Adipocyte (in vitro differentiated cells): ENCODE measurements at regions not wholly inside any gene's neighbourhood (a gene's known extent, or its start where the extent isn't known, plus 50 kb on each side); places are given as distances from the start of the nearest gene placed in this dataset.
A peak's percentile ranks its signal among the peaks of the same experiment; 100 is the strongest.
"Not testable (repeated sequence)": the region's sequence is repeated elsewhere in the genome, so short reads cannot be mapped to it uniquely, and the experiment has no call there.

Experiments used
- DNase-seq: peaks from one replicate; pipeline ENCODE4 v3.0.0-alpha.2; 2015; ENCODE audit warnings: low read depth
- H3K27me3 ChIP-seq: replicated peaks from 2 replicates; pipeline ENCODE4 v1.7.0; 2013; ENCODE audit warnings: mild to moderate bottlenecking, low read length, moderate library complexity; ENCODE audit not compliant: control insufficient read depth, insufficient read depth
- H3K36me3 ChIP-seq: 2 replicates; pipeline ENCODE4 v1.7.0; 2013; ENCODE audit warnings: low read length, mild to moderate bottlenecking, moderate library complexity; ENCODE audit not compliant: control insufficient read depth, insufficient read depth, severe bottlenecking
- H3K4me1 ChIP-seq: 2 replicates; pipeline ENCODE4 v1.7.0; 2013; ENCODE audit warnings: mild to moderate bottlenecking, low read length, moderate library complexity; ENCODE audit not compliant: control insufficient read depth, insufficient read depth
- H3K4me3 ChIP-seq: 2 replicates; pipeline ENCODE4 v1.7.0; 2013; ENCODE audit warnings: mild to moderate bottlenecking, low read length, moderate library complexity
- H3K9ac ChIP-seq: 2 replicates; pipeline ENCODE4 v1.7.0; 2013; ENCODE audit warnings: mild to moderate bottlenecking, low read length, moderate library complexity
- H3K9me3 ChIP-seq: 2 replicates; pipeline ENCODE4 v1.7.0; 2013; ENCODE audit warnings: mild to moderate bottlenecking, low read length, moderate library complexity; ENCODE audit not compliant: control insufficient read depth

- H3K36me3 ChIP-seq: no peaks in the 10 kb centered on the region
- DNase-seq: no peak
- H3K4me1 ChIP-seq: no peaks in the 10 kb centered on the region
- H3K4me3 ChIP-seq: no peak overlapping the region
- no peaks in the 10 kb centered on the region for H3K9me3 ChIP-seq
- H3K9ac ChIP-seq: no peak overlapping the region
- no peaks in the 10 kb centered on the region for H3K27me3 ChIP-seq
These were observed 307.1 kb downstream of the SEMA3D start for GRCh38 chr7:84879570-84880325.

DNA sequence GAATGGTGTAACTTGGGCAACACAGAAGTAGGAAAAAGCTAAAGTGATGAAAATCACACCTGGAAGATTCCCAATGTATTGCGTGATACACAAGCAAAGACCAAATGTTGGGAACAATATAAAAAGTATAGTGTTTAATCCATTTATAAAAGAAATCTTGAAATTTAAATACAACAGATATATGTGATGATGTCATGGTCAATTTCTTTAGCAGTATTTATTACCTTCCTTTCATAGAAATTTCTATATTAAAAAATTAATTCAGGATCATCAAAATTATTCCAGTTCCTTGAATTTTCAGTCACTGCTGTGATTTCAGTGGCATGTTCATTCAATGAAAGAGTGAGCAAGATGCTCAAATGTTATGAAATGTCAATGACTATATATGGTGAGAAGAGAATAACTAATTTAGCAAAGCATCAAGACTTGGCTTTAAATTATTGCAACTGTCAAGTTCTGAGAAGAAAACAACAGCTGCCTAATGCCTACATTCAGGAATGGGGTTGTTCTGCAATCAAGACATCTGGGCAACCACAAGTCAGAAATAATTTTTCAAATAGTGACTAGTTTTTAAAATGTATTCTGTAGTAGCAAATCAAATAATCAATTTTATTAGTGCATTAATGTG lies 308.8 kb downstream of the SEMA3D start:
- Histone ChIP-seq H3K9ac (no peak overlapping the region), H3K36me3 (no peaks in the 10 kb centered on the region), H3K27me3 (no peaks in the 10 kb centered on the region), H3K4me3 (no peak overlapping the region), H3K9me3 (no peaks in the 10 kb centered on the region), H3K4me1 (no peaks in the 10 kb centered on the region)
- no peak for DNase-seq

DNA sequence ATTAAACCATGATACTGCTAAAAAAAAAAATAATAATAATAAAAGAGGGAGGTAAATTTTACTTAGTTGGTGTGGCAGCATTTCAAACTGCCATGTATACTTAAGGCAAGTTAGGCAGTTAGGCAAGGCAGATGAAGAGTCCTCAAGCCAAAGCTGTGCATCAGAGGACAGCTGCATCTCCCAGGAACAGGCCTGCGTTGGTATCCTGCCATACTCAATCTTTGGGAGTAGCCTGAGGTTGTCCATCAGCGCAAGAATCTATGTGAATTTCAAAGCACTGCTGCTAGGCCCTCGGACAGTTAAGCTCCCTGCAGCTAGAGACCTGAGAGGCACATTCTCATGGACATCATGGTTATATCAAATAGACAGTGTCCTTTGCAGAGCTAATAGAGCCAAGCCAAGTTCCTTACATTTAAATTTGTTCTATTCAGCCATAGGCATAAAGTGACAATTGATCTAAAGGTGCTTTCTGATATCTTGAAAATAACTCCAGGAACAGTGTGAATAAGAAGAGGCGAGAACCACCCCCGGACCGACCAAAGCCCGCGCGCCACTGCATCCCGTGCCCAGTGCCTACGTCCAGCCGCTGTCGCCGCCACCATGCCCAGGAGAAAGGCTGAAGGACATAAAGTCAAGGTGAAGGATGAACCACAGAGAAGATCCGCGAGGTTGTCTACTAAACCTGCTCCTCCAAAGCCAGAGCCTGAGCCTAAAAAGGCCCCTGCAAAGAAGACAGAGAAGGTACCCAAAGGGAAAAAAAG lies 310.6 kb downstream of the SEMA3D start:
- no peak overlapping the region for H3K9ac ChIP-seq
- H3K36me3 ChIP-seq: no peaks in the 10 kb centered on the region
- no peaks in the 10 kb centered on the region for H3K4me1 ChIP-seq
- no peaks in the 10 kb centered on the region for H3K9me3 ChIP-seq
- H3K27me3 ChIP-seq: no peaks in the 10 kb centered on the region
- H3K4me3 ChIP-seq: no peak overlapping the region
- no peak for DNase-seq

- Histone ChIP-seq H3K9ac (no peak overlapping the region), H3K4me1 (no peaks in the 10 kb centered on the region), H3K27me3 (no peaks in the 10 kb centered on the region), H3K4me3 (no peak overlapping the region), H3K9me3 (no peaks in the 10 kb centered on the region), H3K36me3 (no peaks in the 10 kb centered on the region)
- DNase-seq: no peak
These were observed 321.3 kb downstream of the SEMA3D start for GRCh38 chr7:84865560-84865959.

DNA sequence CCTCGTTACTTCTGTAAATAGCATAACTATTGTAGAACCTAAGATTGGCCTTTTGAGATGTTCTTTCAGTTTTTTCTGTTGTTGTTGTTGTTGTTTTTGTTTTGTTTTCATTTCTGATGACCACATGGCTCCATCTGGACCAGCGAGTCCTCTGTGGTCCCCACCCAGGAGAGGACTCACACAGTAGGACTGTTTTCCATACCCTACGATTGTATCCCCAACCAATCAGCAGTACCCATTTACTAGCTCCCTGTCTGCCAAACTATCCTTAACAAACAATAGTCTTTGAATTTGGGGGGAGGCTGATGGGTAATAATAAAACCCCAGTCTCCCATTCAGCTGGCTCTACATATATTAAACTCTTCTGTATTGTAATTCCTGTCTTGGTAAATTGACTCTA lies 329.5 kb downstream of the SEMA3D start:
- no peak overlapping the region for H3K4me3 ChIP-seq
- H3K9me3 ChIP-seq: peaks cover 5% of the 10 kb centered on the region
- DNase-seq: no peak
- H3K9ac ChIP-seq: no peak overlapping the region
- no peaks in the 10 kb centered on the region for H3K36me3 ChIP-seq
- no peaks in the 10 kb centered on the region for H3K4me1 ChIP-seq
- no peaks in the 10 kb centered on the region for H3K27me3 ChIP-seq

DNA sequence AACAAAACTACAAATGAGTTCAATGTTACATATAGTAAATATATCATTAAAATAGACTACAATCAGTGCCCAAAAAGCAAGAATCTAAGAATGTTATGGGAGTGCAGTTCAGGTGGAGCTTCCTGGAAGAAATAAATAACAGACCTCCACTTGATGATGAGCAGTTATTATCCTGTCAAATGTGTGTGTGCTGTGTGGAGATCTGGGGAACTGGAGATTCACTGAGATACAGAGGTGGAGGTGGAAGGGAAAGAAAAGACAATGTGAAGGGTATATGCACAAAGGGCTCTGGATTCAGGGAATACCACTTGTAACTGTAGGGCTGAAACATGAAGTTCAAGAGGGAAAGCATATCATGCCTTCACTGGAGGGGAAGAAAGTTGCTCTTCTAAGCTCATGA lies 331.1 kb downstream of the SEMA3D start:
- Histone ChIP-seq H3K36me3 (no peaks in the 10 kb centered on the region), H3K9me3 (peaks cover 5% of the 10 kb centered on the region), H3K27me3 (no peaks in the 10 kb centered on the region), H3K4me1 (no peaks in the 10 kb centered on the region), H3K9ac (no peak overlapping the region), H3K4me3 (no peak overlapping the region)
- DNase-seq: no peak

GRCh38 chr7:84848974-84849372 lies 337.9 kb downstream of the SEMA3D start:
- H3K4me1 ChIP-seq, H3K27me3 ChIP-seq, H3K9ac ChIP-seq, H3K36me3 ChIP-seq, H3K9me3 ChIP-seq, H3K4me3 ChIP-seq, DNase-seq: not testable (repeated sequence)

DNA sequence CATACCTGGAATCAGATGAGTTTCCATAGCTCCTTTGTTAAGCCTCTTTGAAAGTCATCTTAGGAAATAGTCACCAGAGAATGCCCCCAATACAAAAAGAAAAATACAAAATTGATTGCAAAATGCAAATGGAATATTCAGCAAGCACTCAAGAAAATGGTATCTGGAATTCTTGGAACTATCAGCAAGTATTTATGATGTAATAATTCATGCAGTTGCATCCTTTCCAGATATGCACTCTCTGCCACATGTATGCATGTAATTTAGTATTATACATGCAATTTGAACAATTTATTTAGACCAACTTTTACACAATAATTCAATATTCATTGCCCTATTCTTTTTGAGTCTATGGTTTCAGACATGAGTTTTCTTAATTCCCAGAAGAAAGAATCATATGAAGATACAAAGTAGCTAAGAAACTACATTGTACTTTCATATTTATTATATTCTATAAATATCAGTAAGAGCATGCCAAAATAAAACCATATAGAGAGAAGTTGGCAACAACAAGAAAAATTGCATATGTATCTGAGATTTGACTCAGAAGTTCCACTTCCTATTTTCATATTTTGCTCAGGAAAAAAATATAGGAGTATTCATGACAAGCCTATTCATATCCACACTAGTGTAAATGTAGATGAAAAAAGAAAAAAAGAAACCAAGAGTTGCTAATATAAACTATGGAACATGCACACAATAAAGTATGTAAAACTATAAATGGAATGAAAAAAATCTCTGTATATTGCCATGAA lies 338.5 kb downstream of the SEMA3D start:
- no peaks in the 10 kb centered on the region for H3K36me3 ChIP-seq
- peak; percentile 32 for DNase-seq
- H3K4me1 ChIP-seq: no peaks in the 10 kb centered on the region
- no peaks in the 10 kb centered on the region for H3K9me3 ChIP-seq
- no peak overlapping the region for H3K9ac ChIP-seq
- H3K27me3 ChIP-seq: no peaks in the 10 kb centered on the region
- no peak overlapping the region for H3K4me3 ChIP-seq

- DNase-seq: no peak
- no peak overlapping the region for H3K9ac ChIP-seq
- no peaks in the 10 kb centered on the region for H3K4me1 ChIP-seq
- H3K36me3 ChIP-seq: no peaks in the 10 kb centered on the region
- no peaks in the 10 kb centered on the region for H3K27me3 ChIP-seq
- H3K9me3 ChIP-seq: no peaks in the 10 kb centered on the region
- no peak overlapping the region for H3K4me3 ChIP-seq
These were observed 339.1 kb downstream of the SEMA3D start for GRCh38 chr7:84847790-84848189.

DNA sequence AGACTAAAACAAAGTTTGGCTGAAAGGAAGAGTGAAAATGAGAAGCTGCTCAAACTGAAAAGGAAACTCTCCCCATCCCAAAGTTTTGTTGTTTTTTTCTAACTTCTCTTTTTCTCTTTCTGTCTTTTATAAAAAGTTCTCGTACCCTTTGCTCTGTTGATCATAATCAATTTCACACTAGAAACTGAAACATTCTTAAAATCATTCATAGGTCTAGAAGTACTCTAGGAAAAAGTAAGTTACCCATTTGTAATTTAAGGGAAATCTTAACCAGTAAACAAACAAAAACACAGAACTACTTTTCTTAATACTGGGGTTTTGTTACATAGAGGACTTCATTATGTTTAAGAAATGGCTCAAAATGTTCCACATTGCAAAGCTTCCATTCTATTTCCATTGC lies 339.8 kb downstream of the SEMA3D start:
- no peaks in the 10 kb centered on the region for H3K36me3 ChIP-seq
- no peak overlapping the region for H3K4me3 ChIP-seq
- no peaks in the 10 kb centered on the region for H3K27me3 ChIP-seq
- no peaks in the 10 kb centered on the region for H3K4me1 ChIP-seq
- no peak for DNase-seq
- no peak overlapping the region for H3K9ac ChIP-seq
- no peaks in the 10 kb centered on the region for H3K9me3 ChIP-seq

DNA sequence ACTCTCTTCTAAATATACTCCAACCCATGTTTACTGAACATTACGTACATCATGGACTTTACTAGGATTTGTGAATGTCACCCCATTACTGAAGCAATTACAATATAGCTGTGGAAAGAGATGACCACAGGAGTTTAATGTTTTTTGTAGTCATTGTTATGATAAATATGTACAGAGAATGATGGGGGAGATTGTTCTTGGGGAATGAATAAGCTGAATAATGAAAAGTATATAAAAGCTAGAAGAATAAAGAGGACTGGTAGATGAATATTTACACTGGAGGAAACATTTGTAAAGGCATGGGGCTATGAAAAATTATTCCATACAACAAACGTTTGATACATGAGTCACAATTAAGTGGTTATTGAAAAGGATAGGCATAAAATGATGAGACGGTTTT lies 340.9 kb downstream of the SEMA3D start:
- H3K9me3 ChIP-seq: no peaks in the 10 kb centered on the region

More for the DNA sequence above, 340.9 kb downstream of the SEMA3D start:
- Histone ChIP-seq H3K36me3 (no peaks in the 10 kb centered on the region), H3K4me1 (no peaks in the 10 kb centered on the region), H3K27me3 (no peaks in the 10 kb centered on the region), H3K4me3 (no peak overlapping the region), H3K9ac (no peak overlapping the region)
- DNase-seq: no peak
